HG03457 (cell line): ENCODE measurements at regions not wholly inside any gene's neighbourhood (a gene's known extent, or its start where the extent isn't known, plus 50 kb on each side); places are given as distances from the start of the nearest gene placed in this dataset.
"Not testable (repeated sequence)": the region's sequence is repeated elsewhere in the genome, so short reads cannot be mapped to it uniquely, and the experiment has no call there.

Source experiments
- ATAC-seq: cut with Tn5 transposase; IDR thresholded peaks from one replicate; pipeline ENCODE4 v1.9.1; 2021; ENCODE audit warnings: moderate number of reproducible peaks; ENCODE audit not compliant: unreplicated experiment

GRCh38 chr7:142575351-142575750 lies 173.9 kb upstream of the PRSS1 start:
- ATAC-seq: not testable (repeated sequence)

GRCh38 chr7:142571581-142571980 lies 177.7 kb upstream of the PRSS1 start:
- ATAC-seq: no peak

GRCh38 chr7:142569851-142570250 lies 179.4 kb upstream of the PRSS1 start:
- ATAC-seq: no peak

- no peak for ATAC-seq
Measured at GRCh38 chr7:142568435-142569097, 180.7 kb upstream of the PRSS1 start.

- ATAC-seq: no peak
Measured at GRCh38 chr7:142567201-142568075, 181.8 kb upstream of the PRSS1 start.

- no peak for ATAC-seq
Measured at GRCh38 chr7:142566271-142566670, 183.0 kb upstream of the PRSS1 start.

- ATAC-seq: not testable (repeated sequence)
Measured at GRCh38 chr7:142564125-142564524, 185.1 kb upstream of the PRSS1 start.

GRCh38 chr7:142563470-142563869 lies 185.8 kb upstream of the PRSS1 start:
- ATAC-seq: no peak

- ATAC-seq: no peak
Measured at GRCh38 chr7:142562688-142563087, 186.6 kb upstream of the PRSS1 start.

GRCh38 chr7:142561396-142561795 lies 187.9 kb upstream of the PRSS1 start:
- not testable (repeated sequence) for ATAC-seq

GRCh38 chr7:142560770-142561169 lies 188.5 kb upstream of the PRSS1 start:
- ATAC-seq: not testable (repeated sequence)

- no peak for ATAC-seq
Measured at GRCh38 chr7:142560166-142560565, 189.1 kb upstream of the PRSS1 start.

- ATAC-seq: peak; percentile 85
Measured at GRCh38 chr7:142557971-142558582, 191.2 kb upstream of the PRSS1 start.

- ATAC-seq: no peak
Measured at GRCh38 chr7:142556740-142557139, 192.5 kb upstream of the PRSS1 start.

GRCh38 chr7:142554560-142555532 lies 194.4 kb upstream of the PRSS1 start:
- ATAC-seq: no peak

- no peak for ATAC-seq
Measured at GRCh38 chr7:142553216-142553615, 196.1 kb upstream of the PRSS1 start.

GRCh38 chr7:142548978-142549377 lies 200.3 kb upstream of the PRSS1 start:
- no peak for ATAC-seq

GRCh38 chr7:142546452-142546851 lies 202.8 kb upstream of the PRSS1 start:
- no peak for ATAC-seq

GRCh38 chr7:142542942-142543341 lies 206.3 kb upstream of the PRSS1 start:
- ATAC-seq: no peak

GRCh38 chr7:142542105-142542504 lies 207.2 kb upstream of the PRSS1 start:
- no peak for ATAC-seq

GRCh38 chr7:142540371-142540770 lies 208.9 kb upstream of the PRSS1 start:
- no peak for ATAC-seq
